ENCODE measurements at regions not wholly inside any gene's neighbourhood (a gene's known extent, or its start where the extent isn't known, plus 50 kb on each side); places are given as distances from the start of the nearest gene placed in this dataset.

GRCh38 chr5:124932791-124933600 is 186.6 kb upstream of the ZNF608 start:
- TF ChIP-seq CTCF (conservative IDR thresholded peaks at IDR 0.05), result no peak
- peak overlapping the region; percentile 52 for H3K27ac ChIP-seq

GRCh38 chr5:124935065-124935464 is 188.6 kb upstream of the ZNF608 start:
- H3K27ac ChIP-seq, result no peak overlapping the region

GRCh38 chr5:124936626-124936933 is 190.1 kb upstream of the ZNF608 start:
- H3K27ac ChIP-seq, result no peak overlapping the region
- no peak for TF ChIP-seq CTCF (conservative IDR thresholded peaks at IDR 0.05)

More at GRCh38 chr5:124935065-124935464, 188.6 kb upstream of the ZNF608 start:
- TF ChIP-seq CTCF (conservative IDR thresholded peaks at IDR 0.05), result no peak

GRCh38 chr5:124941051-124942049 is 194.9 kb upstream of the ZNF608 start:
- H3K27ac ChIP-seq, result no peak overlapping the region
- TF ChIP-seq CTCF (conservative IDR thresholded peaks at IDR 0.05), result no peak

GRCh38 chr5:124948062-124948753 is 201.8 kb upstream of the ZNF608 start:
- H3K27ac ChIP-seq, result no peak overlapping the region
- TF ChIP-seq CTCF (conservative IDR thresholded peaks at IDR 0.05), result no peak

- no peak overlapping the region for H3K27ac ChIP-seq
- no peak for TF ChIP-seq CTCF (conservative IDR thresholded peaks at IDR 0.05)
Measured at GRCh38 chr5:124948754-124949275, 202.4 kb upstream of the ZNF608 start.

All from VCaP (cell line).